Testis (tissue), 2 donors: ENCODE measurements at regions not wholly inside any gene's neighbourhood (a gene's known extent, or its start where the extent isn't known, plus 50 kb on each side); places are given as distances from the start of the nearest gene placed in this dataset.

Experiments
- POLR2A ChIP-seq: fragments of 450-650 bp; IDR thresholded peaks from one replicate; pipeline ENCODE4 v1.6.1; 2017; ENCODE audit warnings: antibody characterized with exemption, mild to moderate bottlenecking, moderate library complexity
- TF ChIP-seq, protein P1 (sequence below), 3 experiments: fragments of 450-650 bp in 2 of 3; fragments of 200-600 bp in 1 of 3; sonication (generic) in 1 of 3; IDR thresholded peaks; one replicate each; pipeline ENCODE4 v1.5.1; 2016 to 2019; ENCODE audit warnings: antibody characterized with exemption in 3 of 3, mild to moderate bottlenecking in 2 of 3, moderate library complexity in 1 of 3

DNA sequence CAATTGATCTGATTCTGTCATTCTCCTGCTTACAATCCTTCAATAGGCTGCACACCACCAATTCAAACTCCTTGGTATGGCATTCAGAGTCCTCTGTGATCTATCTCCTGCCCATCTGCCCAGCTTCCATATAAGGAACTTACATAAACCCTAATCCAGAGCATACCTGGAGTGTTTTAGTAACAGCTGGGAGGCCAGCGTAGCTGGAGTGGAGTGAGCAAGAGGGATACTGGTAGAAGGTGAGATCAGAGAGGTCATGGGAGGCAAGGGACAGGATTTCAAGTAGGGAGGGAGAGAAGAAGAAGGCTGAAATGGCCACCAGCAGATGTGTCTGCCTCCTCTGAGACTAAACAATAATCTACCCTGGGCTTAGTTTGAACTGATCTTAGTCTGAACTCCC, 288.5 kb downstream of the MEF2C start:
- TF ChIP-seq, protein P1, sequence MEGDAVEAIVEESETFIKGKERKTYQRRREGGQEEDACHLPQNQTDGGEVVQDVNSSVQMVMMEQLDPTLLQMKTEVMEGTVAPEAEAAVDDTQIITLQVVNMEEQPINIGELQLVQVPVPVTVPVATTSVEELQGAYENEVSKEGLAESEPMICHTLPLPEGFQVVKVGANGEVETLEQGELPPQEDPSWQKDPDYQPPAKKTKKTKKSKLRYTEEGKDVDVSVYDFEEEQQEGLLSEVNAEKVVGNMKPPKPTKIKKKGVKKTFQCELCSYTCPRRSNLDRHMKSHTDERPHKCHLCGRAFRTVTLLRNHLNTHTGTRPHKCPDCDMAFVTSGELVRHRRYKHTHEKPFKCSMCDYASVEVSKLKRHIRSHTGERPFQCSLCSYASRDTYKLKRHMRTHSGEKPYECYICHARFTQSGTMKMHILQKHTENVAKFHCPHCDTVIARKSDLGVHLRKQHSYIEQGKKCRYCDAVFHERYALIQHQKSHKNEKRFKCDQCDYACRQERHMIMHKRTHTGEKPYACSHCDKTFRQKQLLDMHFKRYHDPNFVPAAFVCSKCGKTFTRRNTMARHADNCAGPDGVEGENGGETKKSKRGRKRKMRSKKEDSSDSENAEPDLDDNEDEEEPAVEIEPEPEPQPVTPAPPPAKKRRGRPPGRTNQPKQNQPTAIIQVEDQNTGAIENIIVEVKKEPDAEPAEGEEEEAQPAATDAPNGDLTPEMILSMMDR (IDR thresholded peaks at IDR 0.05): no peak
- no peak for TF ChIP-seq POLR2A
